K562 (cell line): ENCODE measurements at regions not wholly inside any gene's neighbourhood (a gene's known extent, or its start where the extent isn't known, plus 50 kb on each side); places are given as distances from the start of the nearest gene placed in this dataset.

ENCODE experiments used
- ATF3 ChIP-seq, 2 experiments: fragments of 450-650 bp in 1 of 2; sonication (generic) in 1 of 2; formaldehyde crosslinking in 1 of 2; IDR thresholded peaks in 1 of 2; conservative IDR thresholded peaks in 1 of 2; 2 replicates each; pipeline versions ENCODE4 v1.6.1 to v1.8.1; 2016 to 2023; ENCODE audit warnings: mild to moderate bottlenecking in 2 of 2, moderate library complexity in 2 of 2, inconsistent platforms in 1 of 2, missing genetic modification reagents in 1 of 2
- CBX8 ChIP-seq: fragments of 200-600 bp; sonication (generic); IDR thresholded peaks from 2 replicates; pipeline ENCODE4 v1.6.1; 2012; ENCODE audit warnings: borderline replicate concordance, mixed run types, low read depth, mild to moderate bottlenecking, moderate library complexity, mixed read lengths, low read length, control low read depth, inconsistent platforms; ENCODE audit not compliant: poor library complexity, severe bottlenecking; ENCODE audit errors: extremely low read depth
- CEBPZ ChIP-seq: fragments of 150-350 bp; IDR thresholded peaks from 2 replicates; pipeline ENCODE4 v1.6.1; 2014; ENCODE audit warnings: low read depth, mild to moderate bottlenecking, low read length, borderline replicate concordance
- CTCF ChIP-seq, 3 experiments: IDR thresholded peaks in 2 of 3; conservative IDR thresholded peaks in 1 of 3; 2 replicates each; pipeline ENCODE4 v1.5.1; 2011 to 2012; ENCODE audit warnings: low read length in 3 of 3, mild to moderate bottlenecking in 3 of 3, control low read depth in 2 of 3, improper control_type of control experiment in 1 of 3, inconsistent platforms in 1 of 3, low read depth in 1 of 3, mixed read lengths in 1 of 3, moderate library complexity in 1 of 3; ENCODE audit not compliant: insufficient read depth in 2 of 3
- DDX20 ChIP-seq: fragments of 450-650 bp; IDR thresholded peaks from 2 replicates; pipeline ENCODE4 v1.6.1; 2016; ENCODE audit warnings: missing genetic modification characterization, low read depth, mild to moderate bottlenecking, missing compliant biosample characterization, moderate library complexity
- EP300 ChIP-seq: IDR thresholded peaks from 2 replicates; pipeline ENCODE4 v1.6.1; 2012; ENCODE audit warnings: low read length, improper control_type of control experiment
- NELFE ChIP-seq: IDR thresholded peaks from 2 replicates; pipeline ENCODE4 v1.6.1; 2011; ENCODE audit warnings: mild to moderate bottlenecking; ENCODE audit not compliant: insufficient read depth, insufficient read length
- PTBP1 ChIP-seq: fragments of 200-400 bp; formaldehyde crosslinking; IDR thresholded peaks from 2 replicates; pipeline ENCODE4 v1.6.1; 2017; ENCODE audit warnings: low read depth, low read length
- REST ChIP-seq, 2 experiments: fragments of 450-650 bp; formaldehyde crosslinking in 1 of 2; IDR thresholded peaks; 2 replicates each; pipeline versions ENCODE4 v1.4.0 to v1.6.1; 2014 to 2020; ENCODE audit warnings: mild to moderate bottlenecking in 2 of 2, borderline replicate concordance in 1 of 2, low read depth in 1 of 2
- TBP ChIP-seq: optimal IDR thresholded peaks from 2 replicates; pipeline ENCODE3; 2011; ENCODE audit warnings: low read depth, low read length, improper control_type of control experiment
- TFE3 ChIP-seq: fragments of 450-650 bp; formaldehyde crosslinking; IDR thresholded peaks from 2 replicates; pipeline ENCODE4 v1.4.0; 2020; ENCODE audit warnings: mild to moderate bottlenecking, mixed read lengths
- ZBTB8A ChIP-seq: fragments of 450-650 bp; IDR thresholded peaks from 2 replicates; pipeline ENCODE4 v1.6.1; 2018; ENCODE audit warnings: mild to moderate bottlenecking, moderate library complexity; ENCODE audit not compliant: partially characterized antibody
- ZNF561 ChIP-seq: fragments of 450-650 bp; formaldehyde crosslinking; conservative IDR thresholded peaks from 2 replicates; pipeline ENCODE4 v1.4.0; 2020; ENCODE audit warnings: mild to moderate bottlenecking, moderate library complexity

- TF ChIP-seq NELFE (no peak), CTCF (IDR thresholded peaks at IDR 0.05 in 2 of 3, conservative IDR thresholded peaks at IDR 0.05 in 1 of 3; ENCODE audit: insufficient read depth in 2 of 3, low read depth in 1 of 3, low read length in 3 of 3) (no peak), TBP (no peak), PTBP1 (no peak), DDX20 (tag) (no peak), ATF3 (IDR thresholded peaks at IDR 0.05) (no peak), ATF3 (CRISPR knock-in tag; conservative IDR thresholded peaks at IDR 0.05) (no peak), TFE3 (CRISPR knock-in tag) (no peak), EP300 (no peak), ZNF561 (no peak), REST (IDR thresholded peaks at IDR 0.05; ENCODE audit: borderline replicate concordance) (no peak), REST (CRISPR knock-in tag; IDR thresholded peaks at IDR 0.05; ENCODE audit: low read depth) (no peak), CBX8 (no peak), CEBPZ (no peak), ZBTB8A (no peak)
Measured at GRCh38 chr21:35814858-35815619, 245.3 kb downstream of the SETD4 start.
